HS-27A (cell line): ENCODE measurements at regions not wholly inside any gene's neighbourhood (a gene's known extent, or its start where the extent isn't known, plus 50 kb on each side); places are given as distances from the start of the nearest gene placed in this dataset.
"Not testable (repeated sequence)": the region's sequence is repeated elsewhere in the genome, so short reads cannot be mapped to it uniquely, and the experiment has no call there.

Source experiments
- DNase-seq: peaks from one replicate; pipeline ENCODE4 v3.0.0-alpha.2; 2012; ENCODE audit warnings: low read depth, missing footprints

- DNase-seq: no peak
Measured at GRCh38 chr5:8561854-8562253, 692.9 kb downstream of the MTRR start.

- DNase-seq: not testable (repeated sequence)
Measured at GRCh38 chr5:8563540-8563939, 694.6 kb downstream of the MTRR start.

- no peak for DNase-seq
Measured at GRCh38 chr5:8568858-8569257, 699.9 kb downstream of the MTRR start.

GRCh38 chr5:8570528-8570927 lies 701.6 kb downstream of the MTRR start:
- no peak for DNase-seq

- no peak for DNase-seq
Measured at GRCh38 chr5:8576178-8576577, 707.2 kb downstream of the MTRR start.

GRCh38 chr5:8577792-8578191 lies 708.8 kb downstream of the MTRR start:
- no peak for DNase-seq

GRCh38 chr5:8580298-8580697 lies 711.4 kb downstream of the MTRR start:
- DNase-seq: no peak

- DNase-seq: no peak
Measured at GRCh38 chr5:8581047-8581446, 712.1 kb downstream of the MTRR start.

GRCh38 chr5:8585230-8586018 lies 716.5 kb downstream of the MTRR start:
- no peak for DNase-seq

GRCh38 chr5:8590959-8591358 lies 722.0 kb downstream of the MTRR start:
- no peak for DNase-seq

GRCh38 chr5:8598356-8598755 lies 729.4 kb downstream of the MTRR start:
- DNase-seq: no peak

GRCh38 chr5:8598996-8599395 lies 730.0 kb downstream of the MTRR start:
- DNase-seq: no peak

GRCh38 chr5:8600843-8601242 lies 731.9 kb downstream of the MTRR start:
- no peak for DNase-seq

- no peak for DNase-seq
Measured at GRCh38 chr5:8601831-8602354, 732.9 kb downstream of the MTRR start.

GRCh38 chr5:8606231-8606630 lies 737.3 kb downstream of the MTRR start:
- DNase-seq: no peak

- no peak for DNase-seq
Measured at GRCh38 chr5:8611067-8611466, 742.1 kb downstream of the MTRR start.

- DNase-seq: no peak
Measured at GRCh38 chr5:8613078-8613685, 744.2 kb downstream of the MTRR start.

- no peak for DNase-seq
Measured at GRCh38 chr5:8615142-8615858, 746.4 kb downstream of the MTRR start.

- no peak for DNase-seq
Measured at GRCh38 chr5:8628521-8628920, 759.6 kb downstream of the MTRR start.

GRCh38 chr5:8633259-8633658 lies 764.3 kb downstream of the MTRR start:
- no peak for DNase-seq

- DNase-seq: no peak
Measured at GRCh38 chr5:8633696-8634095, 764.7 kb downstream of the MTRR start.

- DNase-seq: no peak
Measured at GRCh38 chr5:8634219-8634618, 765.3 kb downstream of the MTRR start.
